Colonic mucosa (tissue), 4 donors: ENCODE measurements at regions not wholly inside any gene's neighbourhood (a gene's known extent, or its start where the extent isn't known, plus 50 kb on each side); places are given as distances from the start of the nearest gene placed in this dataset.

Experiments
- DNase-seq: peaks from one replicate; pipeline ENCODE4 v3.0.0-alpha.2; 2020
- H3K27ac ChIP-seq: fragments of 200-600 bp; one replicate; pipeline ENCODE4 v1.8.0; 2021
- H3K27me3 ChIP-seq: fragments of 200-600 bp; one replicate; pipeline ENCODE4 v1.8.0; 2021
- H3K36me3 ChIP-seq: fragments of 200-600 bp; one replicate; pipeline ENCODE4 v1.8.0; 2021
- H3K4me1 ChIP-seq: fragments of 200-600 bp; one replicate; pipeline ENCODE4 v1.8.0; 2021; ENCODE audit warnings: mild to moderate bottlenecking
- H3K4me3 ChIP-seq: fragments of 200-600 bp; one replicate; pipeline ENCODE4 v1.8.0; 2021
- H3K9ac ChIP-seq, 2 donors: one replicate each; pipeline ENCODE4 v1.7.0; 2013; ENCODE audit warnings: control low read depth in 2 of 2, low read depth in 2 of 2, low read length in 2 of 2
- H3K9me3 ChIP-seq: fragments of 200-600 bp; one replicate; pipeline ENCODE4 v1.8.0; 2021
- intact Hi-C: fragments of 100-400 bp; cut with DNase I; formaldehyde crosslinking; loops from one replicate; pipeline ENCODE4 v1.14.1; 2022
- TF ChIP-seq, protein P1 (sequence below): fragments of 200-600 bp; IDR thresholded peaks from one replicate; pipeline ENCODE4 v1.8.0; 2022; ENCODE audit warnings: antibody characterized with exemption, mild to moderate bottlenecking
- donor health status: healthy.
- donor health status: DM: no; HTN: no; CAD: no.
- donor health status: DM: no; HTN: no; CAD: no.

DNA sequence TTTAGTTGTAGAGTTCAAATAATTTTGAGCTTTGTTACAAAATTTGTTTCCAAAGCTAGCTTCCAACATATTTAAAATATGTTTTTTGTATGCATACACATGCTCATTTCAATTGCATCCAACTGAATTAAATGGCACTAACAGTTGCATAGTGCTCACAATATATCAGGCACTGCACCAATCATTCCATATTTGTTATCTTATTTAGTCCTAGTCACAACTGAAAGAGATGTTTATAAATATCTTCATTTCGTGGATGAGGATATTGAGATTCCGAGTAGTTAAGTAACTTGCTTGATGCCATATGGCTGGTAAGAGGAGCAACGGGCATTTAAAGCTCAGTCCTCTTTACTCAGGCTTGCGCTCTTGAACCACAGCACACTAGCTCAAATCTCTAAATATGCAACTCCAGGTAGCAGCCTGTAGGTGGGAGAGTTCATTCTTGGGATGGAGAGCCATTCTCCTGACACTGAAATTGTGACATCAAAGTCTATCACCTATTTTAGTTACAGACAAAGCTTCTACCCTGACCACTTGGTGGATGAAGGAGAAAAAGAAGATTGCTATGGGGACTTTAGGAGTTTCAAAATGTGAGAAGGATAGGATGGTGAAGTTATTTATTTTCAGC, 118.0 kb upstream of the CA10 start:
- H3K4me1 ChIP-seq = no peaks in the 10 kb centered on the region
- intact Hi-C loops = no loop called here
- TF ChIP-seq, protein P1, sequence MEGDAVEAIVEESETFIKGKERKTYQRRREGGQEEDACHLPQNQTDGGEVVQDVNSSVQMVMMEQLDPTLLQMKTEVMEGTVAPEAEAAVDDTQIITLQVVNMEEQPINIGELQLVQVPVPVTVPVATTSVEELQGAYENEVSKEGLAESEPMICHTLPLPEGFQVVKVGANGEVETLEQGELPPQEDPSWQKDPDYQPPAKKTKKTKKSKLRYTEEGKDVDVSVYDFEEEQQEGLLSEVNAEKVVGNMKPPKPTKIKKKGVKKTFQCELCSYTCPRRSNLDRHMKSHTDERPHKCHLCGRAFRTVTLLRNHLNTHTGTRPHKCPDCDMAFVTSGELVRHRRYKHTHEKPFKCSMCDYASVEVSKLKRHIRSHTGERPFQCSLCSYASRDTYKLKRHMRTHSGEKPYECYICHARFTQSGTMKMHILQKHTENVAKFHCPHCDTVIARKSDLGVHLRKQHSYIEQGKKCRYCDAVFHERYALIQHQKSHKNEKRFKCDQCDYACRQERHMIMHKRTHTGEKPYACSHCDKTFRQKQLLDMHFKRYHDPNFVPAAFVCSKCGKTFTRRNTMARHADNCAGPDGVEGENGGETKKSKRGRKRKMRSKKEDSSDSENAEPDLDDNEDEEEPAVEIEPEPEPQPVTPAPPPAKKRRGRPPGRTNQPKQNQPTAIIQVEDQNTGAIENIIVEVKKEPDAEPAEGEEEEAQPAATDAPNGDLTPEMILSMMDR = no peak

DNA sequence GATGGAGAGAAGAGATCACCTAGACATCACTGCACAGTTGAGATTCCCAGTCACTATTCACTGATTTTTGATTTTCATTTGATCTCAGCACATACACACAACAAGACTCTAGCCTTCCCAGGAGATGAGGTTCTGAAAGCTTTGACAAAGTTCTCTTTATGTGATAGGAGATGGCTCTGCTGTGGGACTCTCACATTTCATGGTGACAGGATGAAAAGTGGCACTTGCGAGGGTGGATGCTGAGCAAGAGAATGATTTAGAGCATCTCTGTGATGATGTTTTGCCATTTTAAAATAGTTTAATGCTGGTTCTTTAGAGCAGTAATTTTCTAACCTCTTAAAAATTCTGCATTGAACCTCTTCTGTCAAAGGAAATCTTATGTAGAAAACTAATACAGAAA, 113.3 kb upstream of the CA10 start:
- DNase-seq = no peak
- no peaks in the 10 kb centered on the region for H3K36me3 ChIP-seq
- H3K27me3 ChIP-seq = no peaks in the 10 kb centered on the region
- TF ChIP-seq, protein P1 = no peak
- H3K9ac ChIP-seq = no peak overlapping the region
- no peak overlapping the region for H3K27ac ChIP-seq
- no peaks in the 10 kb centered on the region for H3K9me3 ChIP-seq
- intact Hi-C loops = no loop called here
- no peak overlapping the region for H3K4me3 ChIP-seq
- no peaks in the 10 kb centered on the region for H3K4me1 ChIP-seq

More for the DNA sequence above, 118.0 kb upstream of the CA10 start:
- H3K27me3 ChIP-seq = no peaks in the 10 kb centered on the region
- H3K27ac ChIP-seq = no peak overlapping the region
- DNase-seq = no peak
- H3K36me3 ChIP-seq = no peaks in the 10 kb centered on the region
- no peak overlapping the region for H3K9ac ChIP-seq
- H3K9me3 ChIP-seq = no peaks in the 10 kb centered on the region
- H3K4me3 ChIP-seq = no peak overlapping the region

DNA sequence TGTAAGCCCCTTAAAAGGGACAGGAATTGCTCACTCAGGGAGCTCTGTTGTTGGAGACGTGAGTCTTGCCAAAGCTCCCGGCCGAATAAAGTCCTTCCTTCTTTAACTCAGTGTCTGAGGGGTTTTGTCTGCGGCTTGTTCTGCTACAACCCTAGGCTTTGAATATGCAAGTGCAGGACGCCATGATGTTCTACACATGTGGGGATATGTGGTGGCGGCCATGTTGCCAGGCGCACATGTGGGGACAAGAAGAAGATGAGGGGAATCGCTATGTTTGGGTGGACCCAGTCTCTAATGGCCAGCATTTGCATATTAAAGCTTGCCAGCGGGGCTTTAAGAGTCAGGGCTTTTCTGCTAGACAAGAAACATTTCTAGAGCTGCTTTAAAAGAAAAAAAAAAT, 96.8 kb upstream of the CA10 start:
- Histone ChIP-seq H3K4me3 (no peak overlapping the region), H3K27me3 (no peaks in the 10 kb centered on the region), H3K4me1 (no peaks in the 10 kb centered on the region), H3K36me3 (no peaks in the 10 kb centered on the region), H3K9me3 (no peaks in the 10 kb centered on the region), H3K27ac (no peak overlapping the region), H3K9ac (no peak overlapping the region)
- DNase-seq = no peak
- TF ChIP-seq, protein P1 = no peak
- intact Hi-C loops = no loop called here

DNA sequence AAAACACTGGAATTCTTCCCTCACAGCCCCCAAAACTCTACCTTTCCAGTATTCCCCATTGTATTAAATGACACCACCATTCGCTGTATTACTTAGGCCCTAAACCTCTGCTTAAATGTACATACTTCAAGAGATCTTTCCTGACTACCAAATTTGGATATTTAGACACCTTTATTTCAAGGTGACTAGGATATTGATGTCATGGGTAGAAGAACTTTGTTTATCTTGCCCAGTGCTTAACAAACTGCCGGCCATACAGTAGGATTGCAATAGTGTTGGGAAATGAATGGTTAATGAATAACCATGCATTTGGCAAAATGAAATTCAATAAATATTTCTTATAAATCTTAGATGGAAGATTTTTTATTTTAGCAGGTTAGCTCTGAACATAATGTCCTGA, 86.2 kb upstream of the CA10 start:
- DNase-seq = no peak
- Histone ChIP-seq H3K4me1 (no peaks in the 10 kb centered on the region), H3K4me3 (no peak overlapping the region), H3K36me3 (no peaks in the 10 kb centered on the region), H3K27me3 (no peaks in the 10 kb centered on the region), H3K9ac (no peak overlapping the region), H3K9me3 (no peaks in the 10 kb centered on the region), H3K27ac (no peak overlapping the region)
- intact Hi-C loops = no loop called here
- TF ChIP-seq, protein P1 = no peak

DNA sequence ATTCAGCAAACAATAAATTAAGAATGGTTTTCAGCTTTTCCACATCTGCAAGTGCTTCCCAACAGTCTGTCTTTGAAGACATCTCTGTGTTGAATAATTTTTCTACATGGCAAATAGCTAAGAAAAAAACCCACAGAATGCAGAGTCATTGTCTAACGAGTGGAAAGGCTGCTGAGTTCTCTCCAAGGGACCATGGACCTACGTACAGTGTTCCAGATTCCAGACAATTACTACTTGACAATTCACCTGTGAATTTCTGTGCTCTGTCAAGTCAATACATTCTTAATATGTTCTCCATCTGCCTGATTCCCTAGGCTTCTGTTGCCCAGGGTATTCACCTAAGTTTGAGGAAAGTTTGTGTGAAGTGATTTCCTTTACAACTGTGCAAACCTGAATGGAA, 83.8 kb upstream of the CA10 start:
- TF ChIP-seq, protein P1 = no peak
- Histone ChIP-seq H3K27me3 (no peaks in the 10 kb centered on the region), H3K4me3 (no peak overlapping the region), H3K9ac (no peak overlapping the region), H3K36me3 (no peaks in the 10 kb centered on the region), H3K4me1 (no peaks in the 10 kb centered on the region), H3K27ac (no peak overlapping the region), H3K9me3 (no peaks in the 10 kb centered on the region)
- intact Hi-C loops = no loop called here
- no peak for DNase-seq
